GM21529 (cell line): ENCODE measurements at regions not wholly inside any gene's neighbourhood (a gene's known extent, or its start where the extent isn't known, plus 50 kb on each side); places are given as distances from the start of the nearest gene placed in this dataset.

Experiments
- ATAC-seq: cut with Tn5 transposase; IDR thresholded peaks from one replicate; pipeline ENCODE4 v1.9.1; 2021; ENCODE audit not compliant: unreplicated experiment

DNA sequence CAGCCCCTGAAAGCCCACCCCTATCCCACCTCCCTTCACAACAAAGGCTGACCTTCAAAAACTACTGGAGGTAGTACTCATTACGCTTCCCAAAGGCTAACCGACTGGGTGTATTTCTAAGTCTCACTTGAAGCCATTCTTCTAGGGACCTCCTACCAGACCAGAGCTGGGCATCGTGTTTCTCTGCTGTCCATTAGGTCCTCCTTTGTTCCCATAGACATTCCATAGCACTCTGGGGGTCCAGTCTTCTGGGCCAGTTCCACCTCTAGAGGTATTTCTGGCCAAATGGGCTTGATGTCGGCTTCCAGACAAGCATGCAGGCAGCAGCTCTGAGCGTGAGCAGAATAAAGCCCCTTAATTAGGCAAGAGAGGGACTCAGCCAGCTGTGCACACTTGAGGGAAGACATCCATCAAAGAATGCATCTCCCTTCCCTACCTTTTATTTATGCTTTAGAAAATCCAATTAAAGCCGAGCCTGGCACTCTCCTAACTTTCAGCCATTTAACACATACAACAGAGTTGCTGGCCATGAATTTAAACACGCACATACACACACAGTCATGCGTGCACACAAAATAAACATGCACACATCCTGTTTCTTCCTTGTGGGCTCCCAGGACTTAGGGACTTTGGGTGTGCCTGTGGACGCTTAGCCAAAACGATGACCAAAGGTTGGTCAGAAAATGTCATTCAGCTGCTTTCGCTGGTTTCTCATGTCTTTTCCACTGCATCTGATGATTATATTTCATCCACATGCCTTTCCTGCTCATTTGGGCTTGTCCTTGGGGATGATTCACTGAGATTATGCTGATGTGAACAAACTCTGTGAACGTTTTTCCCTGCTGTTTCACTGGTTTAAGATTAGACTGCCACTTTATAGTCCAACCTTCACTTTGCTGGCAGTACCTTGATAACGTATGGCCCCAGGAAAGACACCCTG is 362.0 kb upstream of the NFE2L3 start:
- no peak for ATAC-seq

DNA sequence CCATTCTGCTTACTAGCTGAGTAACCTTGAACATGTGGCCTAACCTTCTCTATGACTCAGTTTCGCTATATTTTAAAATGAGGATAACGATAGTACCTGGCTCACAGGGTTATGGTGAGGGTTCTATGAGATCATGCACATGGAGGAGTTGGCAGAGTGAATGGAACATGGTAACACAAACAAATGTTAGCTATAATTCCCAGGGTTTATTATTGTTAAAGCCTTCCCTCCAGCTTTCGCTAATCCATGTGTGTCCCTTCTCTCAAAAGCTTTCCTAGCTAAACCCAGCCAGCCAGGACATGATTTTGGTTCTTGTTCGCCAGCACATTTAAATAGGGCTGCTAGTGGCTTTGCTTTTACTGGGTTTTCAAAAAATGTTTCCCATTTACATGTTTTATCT is 361.0 kb upstream of the NFE2L3 start:
- ATAC-seq: no peak

DNA sequence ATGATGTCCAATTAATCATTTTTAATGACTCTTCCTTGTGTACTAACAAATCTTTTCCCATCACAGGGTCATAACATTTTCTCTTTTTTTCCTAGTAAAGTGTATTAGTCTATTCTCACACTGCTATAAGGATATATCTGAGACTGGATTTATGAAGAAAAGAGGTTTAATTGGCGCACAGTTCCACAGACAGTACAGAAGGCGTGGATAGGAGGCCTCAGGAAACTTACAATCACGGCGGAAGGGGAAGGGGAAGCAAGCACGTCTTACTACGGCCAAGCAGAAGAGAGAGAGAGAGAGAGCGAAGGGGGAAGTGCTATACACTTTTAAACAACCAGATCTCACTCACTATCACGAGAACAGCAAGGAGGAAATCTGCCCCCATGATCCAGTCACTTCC is 359.4 kb upstream of the NFE2L3 start:
- no peak for ATAC-seq

DNA sequence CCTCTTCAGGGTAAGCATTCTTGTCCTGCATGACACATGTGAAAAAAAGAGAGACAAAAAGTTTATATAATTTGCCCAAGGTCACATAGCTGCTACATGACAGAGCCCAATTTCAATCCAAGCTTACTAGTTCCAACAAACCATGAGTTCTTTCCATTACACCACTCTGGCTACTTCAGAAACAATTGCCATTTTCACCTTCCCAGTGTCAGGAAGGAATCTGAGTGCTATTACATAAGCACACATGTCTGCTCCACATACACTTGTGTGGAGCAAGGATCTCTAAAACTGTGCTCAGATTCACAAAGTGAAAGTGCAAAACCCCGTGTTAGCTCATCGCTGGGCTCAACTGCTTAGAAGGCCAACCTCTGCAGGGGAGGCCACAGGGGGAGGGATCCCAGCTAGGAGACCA is 356.2 kb upstream of the NFE2L3 start:
- ATAC-seq: no peak

DNA sequence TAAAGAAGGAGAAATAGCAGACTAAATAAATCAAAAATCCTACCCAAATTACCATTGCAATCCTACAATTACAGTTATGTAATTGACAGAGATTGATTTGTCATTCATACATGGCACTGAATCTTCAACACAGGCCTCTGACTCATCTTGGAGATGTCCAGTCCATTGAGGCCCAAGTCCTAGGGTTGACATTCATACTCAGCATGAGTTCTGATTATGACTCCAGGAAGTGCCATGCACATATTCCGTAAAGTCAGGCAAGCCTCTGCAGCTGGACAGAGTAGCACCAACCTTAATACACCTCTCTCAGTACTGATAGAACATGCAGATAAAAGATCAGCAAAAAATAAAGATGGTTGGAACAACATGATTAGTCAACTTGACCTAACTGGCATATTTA is 353.7 kb upstream of the NFE2L3 start:
- no peak for ATAC-seq

DNA sequence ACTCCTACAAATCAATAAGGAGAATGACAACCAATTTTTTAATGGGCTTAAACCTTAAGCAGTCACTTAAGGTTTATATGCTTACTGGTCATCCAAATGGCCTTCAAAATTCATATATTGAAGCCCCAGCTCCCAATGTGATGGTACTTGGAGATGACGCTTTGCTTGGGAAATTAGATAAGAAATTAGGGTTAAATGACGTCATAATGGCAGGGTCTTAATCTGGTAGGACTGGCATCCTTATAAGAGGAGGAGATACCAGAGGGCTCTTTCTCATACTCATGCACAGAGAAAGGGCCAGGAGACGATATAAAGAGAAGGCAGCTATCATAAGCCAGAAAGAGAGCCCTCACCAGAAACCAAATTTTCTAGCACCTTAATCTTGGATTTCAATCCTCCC is 350.8 kb upstream of the NFE2L3 start:
- ATAC-seq: no peak

DNA sequence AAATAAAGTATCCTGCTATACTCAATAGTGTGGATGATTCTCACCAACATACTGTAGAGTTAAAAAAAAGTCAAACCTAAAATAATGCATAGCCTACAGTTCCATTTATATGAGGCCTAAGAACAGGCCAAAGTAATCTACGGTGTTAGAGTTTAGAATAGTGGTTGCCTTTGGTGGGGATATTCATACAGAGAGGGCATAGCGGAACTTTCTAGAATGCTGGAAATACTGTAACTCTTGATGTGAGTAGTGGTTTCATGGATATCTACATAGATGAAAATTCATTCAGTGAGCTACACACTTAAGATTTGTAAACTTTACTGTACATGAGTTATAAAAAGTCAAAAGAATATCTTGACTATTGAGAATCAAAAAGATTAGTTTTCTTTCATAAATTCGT is 349.9 kb upstream of the NFE2L3 start:
- ATAC-seq: no peak

DNA sequence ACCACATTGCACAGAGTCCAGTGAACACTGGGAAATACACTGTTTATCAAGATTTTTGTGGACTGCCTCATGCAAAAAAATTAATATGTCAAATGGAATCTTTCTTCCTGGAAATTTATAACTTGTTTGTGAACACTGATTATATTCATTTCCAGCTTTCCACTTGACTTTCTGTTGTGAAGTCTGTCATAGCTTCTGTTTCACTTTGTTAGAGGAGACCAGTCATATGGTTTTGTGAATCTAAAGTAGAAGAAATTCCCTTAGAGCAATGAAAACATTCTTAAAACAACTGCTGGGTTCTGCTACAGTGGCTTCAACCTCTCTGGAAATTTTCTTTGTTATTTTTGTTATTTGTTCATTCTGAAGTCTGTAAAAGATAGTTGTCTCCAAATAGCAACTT is 349.5 kb upstream of the NFE2L3 start:
- peak; percentile 65 for ATAC-seq

DNA sequence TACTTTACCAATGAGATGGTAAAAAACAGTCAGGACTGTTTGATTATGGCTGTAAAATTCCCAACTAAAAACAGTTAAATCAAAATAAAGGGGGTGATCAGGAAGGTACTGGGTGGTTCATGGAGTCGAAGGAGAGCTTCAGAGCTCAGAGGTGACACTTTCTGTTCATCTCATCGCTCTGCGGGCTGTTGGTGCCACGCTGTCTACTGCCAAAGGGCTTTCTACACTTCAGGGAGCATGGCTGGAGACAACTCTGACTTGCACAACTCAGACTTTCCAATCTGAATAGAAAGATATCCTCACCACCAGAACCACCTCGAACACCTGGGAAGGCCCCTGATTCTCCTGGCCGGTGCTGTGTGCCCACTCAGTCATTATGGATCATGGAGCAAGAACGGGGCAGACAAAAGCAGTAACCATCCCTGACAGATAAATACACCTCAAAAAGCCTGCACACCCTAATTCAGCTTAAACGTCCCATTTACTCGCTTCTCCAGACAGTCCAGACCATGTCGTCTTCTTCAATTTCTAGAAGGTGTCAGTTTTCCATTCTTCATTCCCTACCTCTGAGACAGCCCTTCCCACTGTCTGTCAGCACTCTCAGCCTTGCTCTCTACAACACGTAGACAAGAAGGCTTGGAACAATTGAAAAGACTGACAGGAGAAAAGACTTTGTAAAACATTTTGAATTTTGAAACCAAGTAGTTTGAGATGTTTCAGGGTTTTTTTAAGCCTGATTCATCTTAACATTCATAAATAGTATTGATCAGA is 348.7 kb upstream of the NFE2L3 start:
- ATAC-seq: no peak

DNA sequence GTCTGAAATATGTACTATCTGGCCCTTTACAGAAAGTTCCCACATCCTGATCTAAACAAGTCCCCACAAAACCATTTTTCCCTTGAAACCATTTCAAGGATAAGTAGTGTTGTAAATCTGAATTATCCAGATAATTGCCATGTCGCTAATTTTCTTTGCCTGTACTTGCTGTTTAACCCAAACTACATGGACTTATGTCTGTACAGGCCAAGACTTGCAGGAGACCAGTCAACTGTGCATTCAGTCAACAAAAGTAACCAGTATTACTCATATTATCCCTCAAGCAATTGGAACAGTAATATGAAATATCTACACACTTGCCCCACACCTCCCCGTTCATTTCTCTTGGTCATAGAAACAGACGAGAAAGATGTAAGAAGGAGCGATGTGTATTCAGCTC is 347.8 kb upstream of the NFE2L3 start:
- ATAC-seq: no peak

DNA sequence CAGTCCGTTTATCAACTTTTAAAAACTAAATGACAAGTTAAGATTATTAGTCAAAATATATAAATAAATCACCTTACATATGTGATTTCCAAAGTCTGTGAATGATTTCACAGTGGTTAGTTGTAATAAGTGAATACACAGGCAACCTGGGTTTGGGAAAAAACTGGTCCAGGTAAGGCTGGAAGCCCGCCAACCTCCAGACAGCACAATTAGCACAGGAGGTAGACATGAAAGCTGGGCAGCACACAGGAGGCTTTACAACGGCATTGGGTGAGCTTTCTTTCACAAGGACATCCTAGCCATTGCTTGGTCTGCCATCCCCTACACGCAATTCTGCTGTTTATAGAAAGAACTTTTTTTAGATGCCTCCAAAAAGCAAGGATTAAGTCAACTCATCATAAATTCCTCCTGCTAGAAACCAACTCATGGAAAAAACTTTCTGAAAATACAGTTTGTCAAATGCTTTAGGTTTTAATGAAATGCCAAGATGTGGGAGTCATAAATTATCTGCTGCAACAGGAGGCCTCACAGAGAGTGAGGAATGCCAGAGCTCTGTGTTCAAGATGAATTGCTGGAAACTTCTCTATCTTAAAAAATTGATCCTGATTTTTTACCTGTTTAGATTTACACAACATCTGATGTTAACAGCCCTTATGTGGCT is 346.8 kb upstream of the NFE2L3 start:
- ATAC-seq: no peak

DNA sequence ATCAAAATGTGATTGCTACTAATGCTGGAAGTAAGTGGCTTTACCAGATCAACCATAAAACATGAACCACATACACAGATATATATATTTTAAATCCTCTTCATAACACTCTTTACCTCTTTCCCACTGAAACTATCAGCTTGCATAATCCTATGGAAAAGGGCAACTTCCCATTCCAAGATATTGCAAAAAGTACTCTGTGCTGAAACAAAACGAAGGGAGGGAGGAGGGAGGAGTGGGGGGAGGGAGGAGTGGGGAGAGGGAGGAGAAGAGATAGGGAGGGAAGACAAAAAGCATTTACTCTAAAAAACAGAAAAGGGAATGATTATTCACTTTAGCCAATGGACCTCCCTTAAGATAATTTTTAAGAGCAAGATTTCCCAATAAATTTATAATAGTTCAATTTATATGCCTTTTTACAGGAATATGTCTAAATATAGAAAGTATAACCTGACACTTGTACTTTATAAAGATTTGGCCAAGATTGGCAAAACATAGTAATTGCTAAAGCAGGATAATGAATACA is 344.8 kb upstream of the NFE2L3 start:
- ATAC-seq: no peak

DNA sequence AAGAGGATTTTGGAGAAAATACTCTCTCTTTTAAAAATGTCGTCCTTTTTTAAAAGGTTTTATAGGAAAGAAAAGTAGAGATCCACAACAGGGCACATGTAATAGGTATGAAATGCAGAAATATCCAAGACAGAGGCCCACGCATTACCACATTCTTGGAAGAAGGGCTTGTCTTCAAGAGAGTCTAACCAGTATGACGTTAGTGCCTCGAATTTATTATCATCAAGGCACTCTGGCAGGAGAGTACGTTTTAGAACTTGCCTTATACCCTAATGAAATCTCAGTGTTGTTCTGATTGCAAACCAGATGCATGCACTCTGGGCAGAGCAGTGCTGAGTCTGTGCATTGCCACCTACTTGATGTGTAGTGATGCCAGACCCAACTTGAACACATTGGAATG is 342.6 kb upstream of the NFE2L3 start:
- no peak for ATAC-seq

DNA sequence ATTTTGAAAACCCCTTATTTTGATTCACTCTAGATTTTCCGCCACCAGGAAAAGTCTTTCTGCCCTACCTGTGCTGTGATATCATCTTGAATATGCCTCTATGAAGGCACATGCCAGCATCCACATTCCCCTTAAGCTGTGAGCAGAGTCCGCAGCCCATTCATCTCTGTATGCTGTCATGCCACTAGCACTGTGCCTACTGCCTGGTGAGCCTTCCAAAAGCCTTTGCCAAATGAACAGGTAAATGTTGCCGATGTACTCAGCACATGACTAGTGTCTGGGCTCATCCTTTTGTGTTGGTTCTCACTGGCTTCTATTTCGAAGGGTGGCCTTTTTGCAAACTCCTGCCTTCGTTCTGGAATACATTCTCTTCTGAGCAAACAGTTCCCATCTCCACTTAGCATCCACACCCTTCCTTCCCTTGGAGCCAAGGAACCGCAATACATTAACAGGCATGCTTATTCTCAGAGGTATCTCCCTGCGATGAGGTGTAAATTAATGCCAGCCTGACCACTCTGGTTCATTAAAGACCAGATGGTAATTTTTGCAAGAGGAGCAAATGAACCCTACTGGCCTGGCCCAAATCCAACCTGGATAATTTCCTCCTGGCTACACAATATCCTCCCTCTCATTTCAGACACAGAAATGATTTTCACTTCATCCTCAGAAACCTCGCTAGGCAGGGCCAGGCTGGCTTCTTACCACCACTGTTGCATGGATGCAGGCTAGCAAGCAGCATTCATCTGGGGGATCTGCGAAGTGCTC is 339.7 kb upstream of the NFE2L3 start:
- no peak for ATAC-seq

DNA sequence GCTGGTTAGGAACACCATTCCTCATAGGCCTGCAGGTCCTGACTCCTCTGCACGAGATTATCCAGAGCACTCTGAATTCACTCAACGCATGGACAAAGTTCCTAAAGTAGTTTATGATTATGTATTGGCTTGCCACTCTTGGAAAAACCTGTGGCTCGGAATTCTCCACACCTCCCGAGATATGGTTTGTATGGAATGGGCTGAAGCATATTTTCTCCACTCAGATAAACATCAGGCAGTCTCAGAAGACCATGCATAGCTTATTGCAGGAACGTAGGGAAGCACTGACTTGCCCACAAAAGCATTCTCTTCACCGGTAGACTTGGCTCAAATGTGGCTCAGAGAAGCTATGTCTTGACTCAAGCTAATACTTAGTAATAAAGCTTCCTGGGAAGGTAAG is 338.6 kb upstream of the NFE2L3 start:
- ATAC-seq: no peak

DNA sequence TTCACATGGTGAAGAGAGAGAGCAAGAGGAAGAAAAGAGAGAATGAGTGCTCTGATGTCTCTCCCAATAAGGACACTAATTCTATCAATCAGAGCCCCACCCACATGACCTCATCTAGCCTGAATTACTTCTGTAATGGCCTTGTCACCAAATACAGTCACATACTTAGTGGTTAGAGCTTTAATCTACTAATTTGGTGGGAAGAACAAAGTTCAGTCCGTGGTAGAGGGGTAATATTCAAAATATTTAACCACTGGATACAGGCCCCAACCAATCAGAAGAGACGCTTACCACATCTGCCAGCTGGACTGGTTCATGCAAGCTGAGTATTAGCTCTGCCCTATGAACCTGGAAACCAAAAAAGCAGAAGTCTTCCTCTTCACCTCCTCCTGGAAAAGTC is 336.3 kb upstream of the NFE2L3 start:
- no peak for ATAC-seq

DNA sequence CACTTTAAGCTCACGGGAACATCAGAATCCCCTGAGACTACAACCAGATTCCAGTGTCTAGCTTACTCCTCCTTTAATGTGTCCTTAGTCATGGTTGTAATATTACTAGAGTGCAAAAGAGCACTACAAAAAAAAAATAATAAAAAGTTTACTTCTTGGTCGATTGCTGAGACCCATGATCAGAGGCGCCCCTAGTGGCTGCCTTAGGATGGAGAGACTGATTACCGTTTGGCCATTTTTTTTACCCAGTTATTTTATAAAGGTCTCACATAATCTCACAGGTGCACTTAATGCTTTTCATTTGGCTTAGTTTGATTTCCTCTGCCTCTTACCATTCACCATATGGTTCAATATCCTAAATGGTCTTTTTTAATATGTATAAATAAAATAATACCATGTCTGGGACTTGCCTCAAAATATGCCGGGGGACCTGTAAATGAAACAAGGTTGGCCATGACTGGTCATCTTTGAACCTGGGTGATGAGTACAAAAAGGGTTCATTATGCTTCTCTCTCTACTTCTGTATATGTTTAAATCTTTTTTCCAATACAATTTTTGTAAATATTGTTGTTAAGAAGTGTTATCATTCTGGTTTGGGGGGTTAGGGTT is 331.5 kb upstream of the NFE2L3 start:
- no peak for ATAC-seq

DNA sequence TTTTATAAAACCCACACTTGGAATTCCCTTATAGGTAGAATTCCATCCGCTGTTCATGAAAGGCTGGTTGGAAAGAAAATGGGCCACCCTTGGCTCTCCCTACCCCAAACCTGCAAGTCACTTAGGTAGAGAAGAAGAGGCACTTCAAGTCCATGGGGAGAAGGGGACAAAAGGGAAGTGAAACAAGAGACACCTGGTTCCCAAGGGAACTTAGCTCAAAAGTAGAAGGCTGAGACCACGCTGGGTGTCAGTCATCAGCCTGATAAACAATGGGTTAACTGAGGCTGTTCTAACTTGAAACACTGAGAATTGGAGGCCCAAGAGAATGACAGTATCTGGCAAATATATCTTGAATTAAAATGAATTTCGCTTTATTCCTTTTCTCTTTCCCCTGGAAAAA is 330.8 kb upstream of the NFE2L3 start:
- peak; percentile 64 for ATAC-seq

DNA sequence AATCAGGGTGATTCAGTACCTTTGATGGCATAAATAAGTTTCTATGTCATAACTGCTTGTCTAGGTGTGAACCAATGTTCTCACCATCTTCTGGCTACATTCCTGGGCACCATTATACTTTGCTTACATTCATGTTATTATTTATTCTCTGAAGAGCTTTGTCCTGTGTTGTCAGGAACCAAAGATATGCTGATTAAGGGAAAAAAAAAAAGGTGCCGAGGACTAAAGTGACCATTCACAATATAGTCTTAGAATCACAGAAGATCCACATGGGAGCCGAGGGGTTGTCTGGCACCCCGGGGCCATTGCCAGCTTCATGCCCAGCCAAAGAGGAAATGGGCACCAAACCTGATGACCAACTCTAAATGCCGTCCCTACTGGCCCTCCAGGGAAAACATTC is 329.2 kb upstream of the NFE2L3 start:
- no peak for ATAC-seq

DNA sequence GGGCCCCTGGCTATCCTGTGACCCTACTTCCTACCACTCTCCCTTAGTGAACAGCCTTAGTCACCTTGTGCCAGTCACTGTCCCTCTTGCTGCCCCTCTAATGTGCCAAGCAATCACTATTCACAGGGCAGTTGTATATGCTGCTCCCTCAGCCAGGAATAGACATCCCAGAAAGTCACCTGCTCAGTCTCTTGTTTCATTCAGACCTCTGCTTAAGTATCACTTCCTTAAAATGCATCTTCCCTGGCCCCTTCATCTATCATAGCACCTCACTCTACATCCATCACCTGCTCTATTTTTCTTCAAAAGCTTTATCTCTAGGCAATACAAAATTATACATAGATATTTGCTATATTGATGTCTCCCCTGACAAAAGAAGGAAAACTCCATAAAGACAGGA is 328.4 kb upstream of the NFE2L3 start:
- peak; percentile 82 for ATAC-seq
